ENCODE measurements at regions not wholly inside any gene's neighbourhood (a gene's known extent, or its start where the extent isn't known, plus 50 kb on each side); places are given as distances from the start of the nearest gene placed in this dataset.

- TF ChIP-seq CTCF (IDR thresholded peaks at IDR 0.05) (no peak), POLR2A (IDR thresholded peaks at IDR 0.05) (no peak)
Observed at GRCh38 chr9:86816366-86816765, 130.9 kb downstream of the GAS1 start.
